HUES6 (cell line): ENCODE measurements at regions not wholly inside any gene's neighbourhood (a gene's known extent, or its start where the extent isn't known, plus 50 kb on each side); places are given as distances from the start of the nearest gene placed in this dataset.

ENCODE experiments used
- H3K27ac ChIP-seq: 2 replicates; pipeline ENCODE4 v1.7.0; 2013; ENCODE audit warnings: low read depth, mild to moderate bottlenecking, low read length, inconsistent platforms
- H3K27me3 ChIP-seq: 2 replicates; pipeline ENCODE4 v1.6.1; 2013; ENCODE audit warnings: low read length; ENCODE audit not compliant: control insufficient read depth, insufficient read depth
- H3K36me3 ChIP-seq: 2 replicates; pipeline ENCODE4 v1.6.1; 2013; ENCODE audit warnings: low read length; ENCODE audit not compliant: control insufficient read depth, insufficient read depth
- H3K4me1 ChIP-seq: 2 replicates; pipeline ENCODE4 v1.6.1; 2013; ENCODE audit warnings: low read length; ENCODE audit not compliant: control insufficient read depth, insufficient read depth
- H3K4me3 ChIP-seq: 2 replicates; pipeline ENCODE4 v1.5.1; 2013; ENCODE audit warnings: low read depth, low read length
- H3K9ac ChIP-seq: one replicate; pipeline ENCODE4 v1.6.1; 2013; ENCODE audit warnings: mild to moderate bottlenecking, low read length
- H3K9me3 ChIP-seq: 2 replicates; pipeline ENCODE4 v1.6.1; 2013; ENCODE audit warnings: low read depth, low read length; ENCODE audit not compliant: control insufficient read depth, insufficient read depth

GRCh38 chr2:201977651-201978050 lies 56.0 kb upstream of the FZD7 start:
- no peak overlapping the region; the same call in 1 of the 2 replicates for H3K27ac ChIP-seq
- H3K4me1 ChIP-seq: peaks cover 31% of the 10 kb centered on the region
- H3K27me3 ChIP-seq: no peaks in the 10 kb centered on the region
- H3K9me3 ChIP-seq: 0 out of 2 replicates have a peak, but pooled peaks cover 5% of the 10 kb centered on the region
- no peak overlapping the region for H3K9ac ChIP-seq
- H3K36me3 ChIP-seq: no peaks in the 10 kb centered on the region
- H3K4me3 ChIP-seq: no peak overlapping the region

DNA sequence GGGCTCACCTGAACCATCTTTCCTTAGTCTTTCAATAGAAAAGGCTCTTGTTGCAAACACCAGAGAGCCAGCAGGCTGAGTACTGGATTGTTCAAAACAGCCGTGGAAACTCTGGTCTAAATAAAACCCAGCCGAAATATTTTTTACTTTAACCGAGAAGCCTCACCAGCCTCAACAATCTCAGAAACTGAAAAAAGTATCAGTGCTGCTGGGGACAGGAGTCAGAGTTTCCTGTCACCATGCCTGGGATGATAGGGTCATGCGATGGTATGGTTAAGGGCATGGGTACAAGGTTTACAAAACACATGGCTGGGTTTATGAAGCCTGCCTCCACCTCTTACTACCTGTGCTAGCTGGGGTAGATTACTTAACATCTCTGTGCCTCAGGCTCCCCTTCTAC lies 55.3 kb upstream of the FZD7 start:
- no peaks in the 10 kb centered on the region for H3K27me3 ChIP-seq
- no peak overlapping the region for H3K9ac ChIP-seq
- no peaks in the 10 kb centered on the region for H3K36me3 ChIP-seq
- H3K9me3 ChIP-seq: 0 out of 2 replicates have a peak, but pooled peaks cover 5% of the 10 kb centered on the region
- no peak overlapping the region for H3K4me3 ChIP-seq
- H3K27ac ChIP-seq: no peak overlapping the region; the same call in 1 of the 2 replicates
- peaks cover 27% of the 10 kb centered on the region for H3K4me1 ChIP-seq

DNA sequence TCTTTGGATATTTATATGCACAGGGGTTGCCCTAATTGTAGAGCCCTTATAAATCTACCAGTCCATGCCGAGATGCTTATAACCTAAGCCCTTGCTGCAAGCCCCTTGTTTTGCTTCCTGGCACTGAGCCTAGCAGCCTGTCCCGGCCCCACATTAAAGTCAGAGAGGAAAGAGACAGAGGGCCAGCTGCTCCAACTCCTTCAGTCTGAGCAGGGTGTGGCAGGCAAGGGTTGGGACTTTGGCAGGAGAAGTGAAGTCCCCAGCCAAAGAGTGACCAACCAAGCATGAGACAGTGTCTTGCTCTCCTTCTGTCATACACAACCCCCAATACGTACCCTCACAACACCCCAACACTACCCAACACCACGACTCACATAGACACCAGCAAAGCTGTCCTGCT lies 54.7 kb upstream of the FZD7 start:
- Histone ChIP-seq H3K27ac (no peak overlapping the region), H3K27me3 (no peaks in the 10 kb centered on the region), H3K4me1 (peaks cover 30% of the 10 kb centered on the region), H3K4me3 (no peak overlapping the region), H3K36me3 (no peaks in the 10 kb centered on the region), H3K9ac (no peak overlapping the region), H3K9me3 (0 out of 2 replicates have a peak, but pooled peaks cover 5% of the 10 kb centered on the region)

DNA sequence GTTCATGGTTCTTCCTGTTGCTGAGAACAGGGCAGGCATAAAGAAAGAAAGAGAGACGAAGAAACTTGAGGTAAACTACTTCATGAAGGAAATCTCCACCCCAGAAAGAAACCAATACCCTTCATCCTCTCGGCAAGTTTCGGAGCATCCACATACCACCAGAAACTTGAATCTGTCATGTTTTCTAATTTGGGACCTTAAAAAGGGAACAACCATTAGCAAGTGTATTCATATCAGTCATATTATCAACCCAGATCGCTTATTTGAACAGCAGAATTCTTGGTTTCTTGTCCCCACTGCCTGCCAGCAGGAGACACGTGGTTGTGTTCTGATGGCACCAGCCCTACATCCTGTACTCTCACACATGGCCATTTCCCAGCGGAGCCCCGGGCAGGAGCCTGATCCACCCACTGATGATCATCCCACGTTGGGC lies 53.2 kb upstream of the FZD7 start:
- no peak overlapping the region for H3K4me3 ChIP-seq
- H3K27me3 ChIP-seq: no peaks in the 10 kb centered on the region
- H3K36me3 ChIP-seq: no peaks in the 10 kb centered on the region
- peaks cover 34% of the 10 kb centered on the region for H3K4me1 ChIP-seq
- H3K9ac ChIP-seq: no peak overlapping the region
- no peak overlapping the region for H3K27ac ChIP-seq
- H3K9me3 ChIP-seq: no peaks in the 10 kb centered on the region

GRCh38 chr2:201980946-201981345 lies 52.7 kb upstream of the FZD7 start:
- H3K9ac ChIP-seq: no peak overlapping the region

GRCh38 chr2:201983174-201983573 lies 50.5 kb upstream of the FZD7 start:
- Histone ChIP-seq H3K9ac (no peak overlapping the region), H3K27me3 (no peaks in the 10 kb centered on the region), H3K4me3 (no peak overlapping the region), H3K4me1 (peaks cover 24% of the 10 kb centered on the region), H3K36me3 (no peaks in the 10 kb centered on the region), H3K27ac (no peak overlapping the region), H3K9me3 (no peaks in the 10 kb centered on the region)

More at GRCh38 chr2:201980946-201981345, 52.7 kb upstream of the FZD7 start:
- Histone ChIP-seq H3K4me3 (no peak overlapping the region), H3K4me1 (peaks cover 34% of the 10 kb centered on the region), H3K27me3 (no peaks in the 10 kb centered on the region), H3K27ac (no peak overlapping the region), H3K9me3 (no peaks in the 10 kb centered on the region), H3K36me3 (no peaks in the 10 kb centered on the region)

DNA sequence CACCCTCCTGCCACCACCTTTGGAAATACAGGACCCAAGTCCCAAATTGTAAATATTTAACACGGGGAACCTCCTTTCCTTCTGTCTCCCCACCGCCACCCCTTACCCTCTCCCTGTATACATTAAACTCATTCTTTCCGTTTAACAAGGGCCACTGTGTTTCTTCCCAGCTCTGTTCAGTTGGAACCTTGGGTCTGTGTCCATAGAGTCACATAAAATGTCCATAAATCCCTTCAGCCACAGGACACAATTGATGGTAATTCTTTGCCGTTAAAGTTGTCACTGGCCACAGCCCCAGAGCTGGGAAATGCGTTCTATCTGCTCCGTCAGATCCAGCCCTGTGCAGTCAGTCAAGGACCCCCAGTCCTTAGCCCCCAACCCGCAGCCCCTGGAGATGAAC lies 49.9 kb upstream of the FZD7 start:
- Histone ChIP-seq H3K27ac (no peak overlapping the region), H3K4me3 (no peak overlapping the region), H3K9ac (no peak overlapping the region), H3K27me3 (no peaks in the 10 kb centered on the region), H3K4me1 (peaks cover 20% of the 10 kb centered on the region), H3K36me3 (no peaks in the 10 kb centered on the region), H3K9me3 (no peaks in the 10 kb centered on the region)
